Stomach smooth muscle (tissue), 2 donors: ENCODE measurements at regions not wholly inside any gene's neighbourhood (a gene's known extent, or its start where the extent isn't known, plus 50 kb on each side); places are given as distances from the start of the nearest gene placed in this dataset.

ENCODE experiments used
- H3K27ac ChIP-seq: one replicate; pipeline ENCODE4 v1.7.0; 2013; ENCODE audit warnings: mild to moderate bottlenecking, low read length, inconsistent platforms
- H3K27me3 ChIP-seq, 2 donors: one replicate each; pipeline ENCODE4 v1.7.0; 2013; ENCODE audit warnings: low read length in 2 of 2; ENCODE audit not compliant: insufficient read depth in 2 of 2, control insufficient read depth in 1 of 2
- H3K36me3 ChIP-seq, 2 donors: one replicate each; pipeline ENCODE4 v1.7.0; 2013; ENCODE audit warnings: low read length in 2 of 2; ENCODE audit not compliant: control insufficient read depth in 2 of 2, insufficient read depth in 2 of 2
- H3K4me1 ChIP-seq: one replicate; pipeline ENCODE4 v1.7.0; 2013; ENCODE audit warnings: low read length; ENCODE audit not compliant: control insufficient read depth, insufficient read depth
- H3K4me3 ChIP-seq, 2 donors: one replicate each; pipeline ENCODE4 v1.7.0; 2013; ENCODE audit warnings: low read length in 2 of 2
- H3K9ac ChIP-seq, 2 donors: one replicate each; pipeline ENCODE4 v1.7.0; 2013; ENCODE audit warnings: low read length in 2 of 2, mild to moderate bottlenecking in 1 of 2
- H3K9me3 ChIP-seq, 2 donors: one replicate each; pipeline ENCODE4 v1.7.0; 2013; ENCODE audit warnings: low read length in 2 of 2; ENCODE audit not compliant: control insufficient read depth in 2 of 2
- donor health status: healthy.
- donor health status: Pancreatic carcinoma.

- no peak overlapping the region for H3K4me3 ChIP-seq
- H3K9me3 ChIP-seq, result peaks cover 0 to 4% of the 10 kb centered on the region in 2 donors
- peaks cover 0 to 5% of the 10 kb centered on the region in 2 donors for H3K27me3 ChIP-seq
- no peak overlapping the region for H3K9ac ChIP-seq
- H3K36me3 ChIP-seq, result no peaks in the 10 kb centered on the region
- no peak overlapping the region for H3K27ac ChIP-seq
- no peaks in the 10 kb centered on the region for H3K4me1 ChIP-seq
Measured at GRCh38 chr17:72271603-72272002, 150.8 kb downstream of the SOX9 start.

DNA sequence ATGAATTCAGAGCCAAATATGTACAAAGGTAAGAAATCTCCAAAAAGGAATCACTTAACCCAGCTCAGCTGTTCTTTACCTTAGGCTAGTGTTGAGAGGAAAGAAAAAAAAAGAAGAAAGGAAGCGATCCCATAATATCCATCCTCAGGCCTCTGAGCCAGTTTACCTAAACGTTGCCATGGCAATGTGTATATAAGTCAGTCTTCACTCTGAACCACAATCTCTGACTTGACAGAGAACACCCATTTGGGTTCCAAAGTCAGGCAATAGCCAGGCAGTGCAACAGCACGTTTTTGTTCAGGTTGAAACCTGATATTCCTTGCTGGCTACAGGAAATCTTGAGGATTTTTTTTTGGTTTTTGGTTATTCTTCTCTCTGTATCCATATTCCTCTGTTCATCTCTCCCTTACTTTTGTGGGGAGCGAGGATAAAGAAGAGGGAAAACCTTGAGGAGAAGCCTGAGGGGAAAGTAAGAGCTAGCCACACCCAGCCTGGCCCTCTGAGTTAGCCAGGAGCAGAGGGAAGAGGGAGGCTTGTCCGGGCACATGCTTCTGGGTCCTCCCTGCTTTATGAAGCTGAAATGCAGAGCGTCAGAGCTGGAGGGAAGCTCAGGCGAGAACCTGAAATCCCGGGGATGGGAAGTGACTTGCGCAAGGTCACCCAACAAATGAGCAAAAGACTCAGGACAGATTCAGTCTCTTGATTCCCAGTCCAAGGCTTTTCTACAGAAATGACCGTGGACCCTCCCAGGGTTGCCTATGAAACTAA lies 152.7 kb downstream of the SOX9 start:
- Histone ChIP-seq H3K27ac (no peak overlapping the region), H3K4me1 (no peaks in the 10 kb centered on the region), H3K9ac (no peak overlapping the region), H3K4me3 (no peak overlapping the region), H3K36me3 (no peaks in the 10 kb centered on the region), H3K27me3 (no peaks in the 10 kb centered on the region), H3K9me3 (peaks cover 0 to 6% of the 10 kb centered on the region in 2 donors)

DNA sequence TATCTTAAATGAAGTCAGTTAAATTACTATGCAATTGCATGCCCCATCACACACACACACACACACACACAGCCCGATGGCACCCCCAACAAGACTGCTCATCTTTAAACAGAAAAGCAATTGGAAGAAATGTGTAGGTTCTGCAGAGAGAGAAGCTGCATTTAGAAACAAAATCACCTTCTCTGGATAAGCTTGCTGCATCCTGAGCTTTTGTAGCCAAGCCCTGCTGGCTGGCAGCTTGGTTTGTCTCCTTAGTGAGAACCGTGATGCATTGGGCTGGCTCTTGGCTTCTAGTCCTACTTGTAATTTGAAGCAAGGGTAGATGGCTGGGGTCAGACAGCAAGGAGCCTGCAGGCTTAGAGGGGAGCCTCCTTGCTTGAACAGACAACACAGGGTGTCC lies 153.8 kb downstream of the SOX9 start:
- Histone ChIP-seq H3K27me3 (no peaks in the 10 kb centered on the region), H3K27ac (no peak overlapping the region), H3K4me1 (no peaks in the 10 kb centered on the region), H3K9ac (no peak overlapping the region), H3K4me3 (no peak overlapping the region), H3K9me3 (peaks cover 0 to 6% of the 10 kb centered on the region in 2 donors), H3K36me3 (no peaks in the 10 kb centered on the region)

GRCh38 chr17:72280881-72281280 lies 160.1 kb downstream of the SOX9 start:
- Histone ChIP-seq H3K27ac (no peak overlapping the region), H3K4me3 (no peak overlapping the region), H3K4me1 (no peaks in the 10 kb centered on the region), H3K36me3 (no peaks in the 10 kb centered on the region), H3K9ac (no peak overlapping the region), H3K9me3 (peaks cover 0 to 6% of the 10 kb centered on the region in 2 donors), H3K27me3 (peaks cover 0 to 2% of the 10 kb centered on the region in 2 donors)

- Histone ChIP-seq H3K9me3 (no peaks in the 10 kb centered on the region), H3K27ac (no peak overlapping the region), H3K36me3 (no peaks in the 10 kb centered on the region), H3K4me3 (no peak overlapping the region), H3K4me1 (no peaks in the 10 kb centered on the region), H3K27me3 (peaks cover 0 to 2% of the 10 kb centered on the region in 2 donors), H3K9ac (no peak overlapping the region)
Measured at GRCh38 chr17:72282439-72283029, 161.7 kb downstream of the SOX9 start.

DNA sequence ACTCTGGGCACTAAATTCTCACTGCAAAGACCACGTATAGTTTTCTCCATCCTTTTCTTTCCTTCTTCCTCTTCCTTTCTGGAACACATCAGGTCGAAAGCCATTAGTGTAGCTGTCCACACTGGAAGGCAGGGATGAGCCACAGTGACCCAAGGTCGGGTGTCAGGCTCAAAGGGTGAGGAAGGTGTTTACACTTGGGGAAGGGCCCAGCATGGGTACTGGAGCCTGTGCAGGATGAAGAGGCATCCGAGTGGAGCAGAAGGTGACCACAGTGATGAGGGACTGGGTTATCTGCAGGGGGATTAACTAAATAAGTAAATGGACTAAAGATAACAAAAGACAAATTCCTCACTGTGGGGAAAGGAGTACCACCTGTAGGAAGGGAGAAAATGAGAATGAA lies 164.0 kb downstream of the SOX9 start:
- H3K27ac ChIP-seq, result no peak overlapping the region
- no peaks in the 10 kb centered on the region for H3K4me1 ChIP-seq
- no peaks in the 10 kb centered on the region for H3K36me3 ChIP-seq
- no peaks in the 10 kb centered on the region for H3K9me3 ChIP-seq
- H3K4me3 ChIP-seq, result no peak overlapping the region
- peaks cover 0 to 2% of the 10 kb centered on the region in 2 donors for H3K27me3 ChIP-seq
- H3K9ac ChIP-seq, result no peak overlapping the region

DNA sequence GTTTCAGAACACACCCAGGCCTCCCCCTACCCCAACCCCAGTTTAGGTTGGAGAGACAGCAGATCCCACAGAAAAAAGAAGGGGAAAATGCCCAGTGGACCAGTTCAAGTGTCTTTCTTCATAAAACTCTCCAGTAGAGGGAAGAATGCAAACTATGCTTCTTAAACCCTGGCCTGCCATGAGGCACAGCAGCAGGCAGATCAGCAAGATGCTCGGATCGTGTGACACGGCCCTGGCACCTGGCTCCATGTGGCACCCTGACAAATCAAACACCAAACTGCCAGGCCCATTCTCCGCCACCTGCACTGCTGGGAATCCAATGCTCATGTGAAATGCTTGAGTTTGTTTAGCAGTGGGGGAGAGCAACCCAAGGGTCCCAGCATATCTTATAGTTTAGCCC lies 166.8 kb downstream of the SOX9 start:
- H3K4me3 ChIP-seq, result no peak overlapping the region
- no peaks in the 10 kb centered on the region for H3K36me3 ChIP-seq
- H3K27me3 ChIP-seq, result no peaks in the 10 kb centered on the region
- no peaks in the 10 kb centered on the region for H3K4me1 ChIP-seq
- no peaks in the 10 kb centered on the region for H3K9me3 ChIP-seq
- H3K9ac ChIP-seq, result no peak overlapping the region
- H3K27ac ChIP-seq, result no peak overlapping the region

DNA sequence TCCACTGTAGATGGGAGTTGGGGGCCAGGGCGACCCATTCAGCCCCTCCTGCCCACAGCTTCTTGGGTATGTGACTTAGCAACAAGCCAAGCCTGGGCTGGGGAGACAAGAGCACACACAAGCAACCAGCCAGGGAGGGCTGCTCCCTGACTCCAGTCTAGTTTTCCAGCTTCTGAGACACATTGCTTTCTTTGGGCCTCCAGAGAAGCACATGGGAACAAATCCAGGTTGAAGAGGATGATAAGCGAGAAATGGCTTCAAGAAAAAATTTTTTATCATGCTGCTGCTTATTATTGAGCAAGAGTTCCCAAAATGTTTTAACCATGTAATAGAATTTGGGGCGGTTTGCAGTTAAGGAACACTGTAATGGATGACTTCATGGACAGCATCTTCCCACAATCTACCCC lies 173.7 kb downstream of the SOX9 start:
- H3K4me1 ChIP-seq, result no peaks in the 10 kb centered on the region
- H3K9me3 ChIP-seq, result no peaks in the 10 kb centered on the region
- H3K27ac ChIP-seq, result no peak overlapping the region

DNA sequence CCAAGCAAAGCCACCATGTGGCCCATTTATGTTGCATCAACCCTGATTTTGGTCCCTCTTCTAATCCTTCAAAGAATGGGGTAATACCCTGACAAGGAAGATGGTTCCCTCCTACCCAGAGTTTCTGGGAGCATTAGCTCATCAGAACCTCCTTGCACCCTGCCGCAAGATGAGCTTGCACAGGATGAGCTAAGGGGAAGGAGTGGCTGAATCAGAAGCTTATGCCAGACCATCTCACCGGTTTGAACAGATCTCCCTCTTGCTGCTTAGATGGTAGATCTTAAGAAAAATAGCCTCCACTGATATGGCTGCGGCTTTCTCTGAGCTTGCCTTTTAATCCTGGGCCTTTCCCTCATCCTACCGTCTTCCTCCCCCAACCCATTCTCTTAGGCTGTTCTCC lies 175.1 kb downstream of the SOX9 start:
- no peaks in the 10 kb centered on the region for H3K27me3 ChIP-seq
- H3K27ac ChIP-seq, result no peak overlapping the region
- no peak overlapping the region for H3K4me3 ChIP-seq
- no peak overlapping the region for H3K9ac ChIP-seq
- no peaks in the 10 kb centered on the region for H3K36me3 ChIP-seq
- H3K4me1 ChIP-seq, result no peaks in the 10 kb centered on the region
- H3K9me3 ChIP-seq, result no peaks in the 10 kb centered on the region

More for the DNA sequence above, 173.7 kb downstream of the SOX9 start:
- H3K36me3 ChIP-seq, result no peaks in the 10 kb centered on the region
- H3K9ac ChIP-seq, result no peak overlapping the region
- no peaks in the 10 kb centered on the region for H3K27me3 ChIP-seq
- H3K4me3 ChIP-seq, result no peak overlapping the region

DNA sequence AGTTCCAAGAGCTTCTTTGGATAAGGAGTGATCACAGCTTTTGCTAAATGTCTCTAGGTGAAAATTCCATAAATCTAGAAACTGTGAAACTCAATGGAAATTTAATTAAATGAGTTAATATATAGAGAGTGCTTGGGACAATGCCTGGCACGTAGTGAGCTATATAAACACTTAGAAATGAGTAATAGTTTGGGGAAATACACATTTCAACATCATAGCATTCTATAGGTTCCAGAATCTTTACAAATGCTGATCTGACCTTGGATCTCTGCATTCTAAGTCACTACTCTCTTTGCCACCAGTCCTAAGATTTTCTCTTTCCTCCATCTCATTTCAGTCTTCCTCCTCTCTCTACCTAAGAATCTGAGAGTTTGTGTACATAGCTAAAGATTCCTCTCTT lies 175.6 kb downstream of the SOX9 start:
- Histone ChIP-seq H3K4me1 (no peaks in the 10 kb centered on the region), H3K36me3 (no peaks in the 10 kb centered on the region), H3K4me3 (no peak overlapping the region), H3K27ac (no peak overlapping the region), H3K9me3 (no peaks in the 10 kb centered on the region), H3K27me3 (no peaks in the 10 kb centered on the region), H3K9ac (no peak overlapping the region)
